ENCODE measurements at regions not wholly inside any gene's neighbourhood (a gene's known extent, or its start where the extent isn't known, plus 50 kb on each side); places are given as distances from the start of the nearest gene placed in this dataset.

DNA sequence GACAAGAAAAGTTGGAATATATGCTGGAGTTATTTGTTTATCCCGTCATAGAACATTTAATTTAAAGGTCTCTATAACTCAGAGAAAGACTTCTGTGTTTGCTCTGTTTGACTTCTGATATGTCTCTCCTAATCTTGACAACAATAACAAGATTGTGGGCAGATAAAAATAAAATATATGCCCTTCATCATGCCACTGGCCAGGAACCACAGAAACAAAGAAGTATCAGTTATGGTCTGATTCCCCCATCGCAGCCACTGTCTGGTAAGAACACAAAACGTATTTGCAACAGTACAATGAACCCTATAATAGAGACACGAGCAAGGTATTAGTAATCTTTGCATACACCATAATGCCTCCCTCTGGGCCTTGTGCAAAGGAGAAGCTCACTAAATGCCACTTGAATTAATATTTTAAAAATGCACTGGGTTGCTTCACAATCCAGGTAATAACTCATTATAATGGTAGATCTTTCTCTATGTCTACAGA is 1498.3 kb downstream of the CDH11 start:
- peaks cover 10% of the 10 kb centered on the region for H3K9me3 Mint-ChIP-seq
- ATAC-seq (ENCODE audit: poor library complexity) (no peak), DNase-seq (no peak)
- TF ChIP-seq, protein P1, sequence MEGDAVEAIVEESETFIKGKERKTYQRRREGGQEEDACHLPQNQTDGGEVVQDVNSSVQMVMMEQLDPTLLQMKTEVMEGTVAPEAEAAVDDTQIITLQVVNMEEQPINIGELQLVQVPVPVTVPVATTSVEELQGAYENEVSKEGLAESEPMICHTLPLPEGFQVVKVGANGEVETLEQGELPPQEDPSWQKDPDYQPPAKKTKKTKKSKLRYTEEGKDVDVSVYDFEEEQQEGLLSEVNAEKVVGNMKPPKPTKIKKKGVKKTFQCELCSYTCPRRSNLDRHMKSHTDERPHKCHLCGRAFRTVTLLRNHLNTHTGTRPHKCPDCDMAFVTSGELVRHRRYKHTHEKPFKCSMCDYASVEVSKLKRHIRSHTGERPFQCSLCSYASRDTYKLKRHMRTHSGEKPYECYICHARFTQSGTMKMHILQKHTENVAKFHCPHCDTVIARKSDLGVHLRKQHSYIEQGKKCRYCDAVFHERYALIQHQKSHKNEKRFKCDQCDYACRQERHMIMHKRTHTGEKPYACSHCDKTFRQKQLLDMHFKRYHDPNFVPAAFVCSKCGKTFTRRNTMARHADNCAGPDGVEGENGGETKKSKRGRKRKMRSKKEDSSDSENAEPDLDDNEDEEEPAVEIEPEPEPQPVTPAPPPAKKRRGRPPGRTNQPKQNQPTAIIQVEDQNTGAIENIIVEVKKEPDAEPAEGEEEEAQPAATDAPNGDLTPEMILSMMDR (IDR thresholded peaks at IDR 0.05), result no peak
- no peaks in the 10 kb centered on the region for H3K4me1 Mint-ChIP-seq (ENCODE audit: low read depth)
- peaks cover 2 to 6% of the 10 kb centered on the region in 2 experiments for H3K9me3 ChIP-seq (ENCODE audit: control insufficient read depth in 1 of 2, insufficient read depth in 1 of 2, low read length in 2 of 2)
- H3K27me3 Mint-ChIP-seq, result no peaks in the 10 kb centered on the region
- H3K4me3 ChIP-seq (ENCODE audit: low read length), result no peak overlapping the region
- no peak overlapping the region for H3K27ac Mint-ChIP-seq
- ChIA-PET POLR2A (no interaction called here), CTCF (no interaction called here)
- no peaks in the 10 kb centered on the region for H3K36me3 Mint-ChIP-seq (ENCODE audit: low read depth)
- intact Hi-C loops (cut with DNase I, micrococcal nuclease), result no loop called here
- H3K4me1 ChIP-seq (ENCODE audit: insufficient read depth, low read length), result no peaks in the 10 kb centered on the region
- no peak overlapping the region for H3K27ac ChIP-seq (ENCODE audit: low read depth in 1 of 2, low read length in 2 of 2)
- no peaks in the 10 kb centered on the region for H3K36me3 ChIP-seq (ENCODE audit: insufficient read depth, low read length)
- no peaks in the 10 kb centered on the region for H3K27me3 ChIP-seq (ENCODE audit: control insufficient read depth in 1 of 2, insufficient read depth in 2 of 2, low read length in 2 of 2)
- H3K4me3 Mint-ChIP-seq, result no peak overlapping the region

DNA sequence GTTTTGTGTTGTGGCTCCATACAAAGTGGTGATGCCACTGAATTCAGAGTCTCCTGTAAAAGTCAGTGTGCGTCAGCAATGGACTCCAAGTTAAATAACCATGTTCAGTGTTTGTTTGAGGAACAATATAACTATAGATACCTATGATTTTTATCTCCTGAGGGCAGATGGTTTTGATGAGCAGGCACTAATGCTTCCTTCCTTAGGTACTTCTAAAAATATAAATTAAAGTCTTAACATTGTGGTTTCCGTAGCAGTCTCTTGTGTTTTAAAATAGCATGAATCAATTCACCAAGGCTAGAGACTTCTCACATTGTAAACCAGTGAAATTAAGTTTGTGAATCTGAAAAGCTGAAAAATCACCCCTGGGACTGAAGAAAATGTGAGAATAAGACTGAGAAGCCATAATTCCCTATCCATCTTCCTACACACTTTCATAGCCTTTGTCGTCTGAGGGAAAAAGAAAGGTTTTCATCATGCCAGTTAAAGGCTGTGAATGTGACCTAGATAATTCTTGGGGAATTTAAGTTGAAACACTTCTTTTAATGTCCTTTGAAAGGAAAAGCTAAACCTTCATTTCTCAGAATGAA is 1502.9 kb downstream of the CDH11 start:
- Histone ChIP-seq H3K4me3 (ENCODE audit: low read length) (no peak overlapping the region), H3K4me1 (ENCODE audit: insufficient read depth, low read length) (no peaks in the 10 kb centered on the region), H3K9me3 (ENCODE audit: control insufficient read depth in 1 of 2, insufficient read depth in 1 of 2, low read length in 2 of 2) (peaks cover 3 to 38% of the 10 kb centered on the region in 2 experiments), H3K36me3 (ENCODE audit: insufficient read depth, low read length) (no peaks in the 10 kb centered on the region), H3K27me3 (ENCODE audit: control insufficient read depth in 1 of 2, insufficient read depth in 2 of 2, low read length in 2 of 2) (no peaks in the 10 kb centered on the region), H3K27ac (ENCODE audit: low read depth in 1 of 2, low read length in 2 of 2) (no peak overlapping the region)
- intact Hi-C loops (cut with DNase I, micrococcal nuclease), result no loop called here
- Mint-ChIP-seq H3K9me3 (peaks cover 7% of the 10 kb centered on the region), H3K27me3 (no peaks in the 10 kb centered on the region), H3K4me3 (no peak overlapping the region), H3K4me1 (ENCODE audit: low read depth) (no peaks in the 10 kb centered on the region), H3K36me3 (ENCODE audit: low read depth) (no peaks in the 10 kb centered on the region), H3K27ac (no peak overlapping the region)
- ChIA-PET CTCF (no interaction called here), POLR2A (no interaction called here)
- DNase-seq (no peak), ATAC-seq (ENCODE audit: poor library complexity) (no peak)
- TF ChIP-seq, protein P1 (IDR thresholded peaks at IDR 0.05), result no peak

DNA sequence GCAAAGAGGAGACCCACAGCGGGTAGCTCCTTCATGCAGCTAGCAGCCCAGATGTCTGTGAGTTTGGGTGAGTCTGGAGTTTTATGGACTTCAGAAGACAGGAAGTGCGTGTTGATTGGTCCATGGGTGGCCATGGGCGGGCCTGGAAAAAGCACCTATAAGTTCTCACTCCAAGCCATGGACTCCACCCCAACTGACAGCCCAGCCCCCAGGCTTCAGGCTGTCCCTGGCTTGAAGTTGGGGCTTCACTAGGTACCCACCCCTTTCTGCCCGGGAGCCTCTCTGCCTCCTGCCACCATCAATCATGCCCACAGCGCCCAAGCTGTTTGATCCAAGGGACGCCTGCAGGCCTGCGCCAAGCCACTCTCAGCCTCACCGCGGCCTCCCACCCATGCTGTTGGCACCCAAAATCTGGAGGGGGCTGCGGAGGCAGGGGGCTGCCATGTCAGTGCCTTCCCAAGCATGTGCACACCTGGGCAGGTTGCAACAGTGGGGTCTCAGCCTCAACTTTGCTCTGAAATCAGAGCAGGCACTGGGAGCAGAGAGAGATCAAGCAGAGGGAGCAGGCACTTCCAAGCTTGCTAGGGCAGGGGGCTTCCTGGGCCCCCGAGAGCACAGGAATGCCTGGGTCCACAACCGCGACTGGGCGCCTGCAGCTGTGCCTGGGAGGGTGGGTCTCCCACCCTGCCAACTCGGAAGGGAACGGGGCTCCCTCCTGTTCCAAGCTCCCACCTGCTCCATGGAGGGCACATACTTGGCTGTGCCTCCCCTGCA is 1503.7 kb downstream of the CDH11 start:
- H3K4me3 Mint-ChIP-seq, result no peak overlapping the region
- H3K9me3 Mint-ChIP-seq, result peaks cover 8% of the 10 kb centered on the region
- Histone ChIP-seq H3K9me3 (ENCODE audit: control insufficient read depth in 1 of 2, insufficient read depth in 1 of 2, low read length in 2 of 2) (peaks cover 3 to 38% of the 10 kb centered on the region in 2 experiments), H3K4me1 (ENCODE audit: insufficient read depth, low read length) (no peaks in the 10 kb centered on the region), H3K36me3 (ENCODE audit: insufficient read depth, low read length) (no peaks in the 10 kb centered on the region), H3K4me3 (ENCODE audit: low read length) (no peak overlapping the region), H3K27me3 (ENCODE audit: control insufficient read depth in 1 of 2, insufficient read depth in 2 of 2, low read length in 2 of 2) (no peaks in the 10 kb centered on the region), H3K27ac (ENCODE audit: low read depth in 1 of 2, low read length in 2 of 2) (no peak overlapping the region)
- H3K4me1 Mint-ChIP-seq (ENCODE audit: low read depth), result no peaks in the 10 kb centered on the region
- CTCF ChIA-PET, result no interaction called here
- H3K27ac Mint-ChIP-seq, result no peak overlapping the region
- TF ChIP-seq, protein P1 (IDR thresholded peaks at IDR 0.05), result no peak
- POLR2A ChIA-PET, result no interaction called here
- no peaks in the 10 kb centered on the region for H3K27me3 Mint-ChIP-seq
- ATAC-seq (ENCODE audit: poor library complexity) (no peak), DNase-seq (no peak)
- intact Hi-C loops (cut with DNase I, micrococcal nuclease), result no loop called here
- H3K36me3 Mint-ChIP-seq (ENCODE audit: low read depth), result no peaks in the 10 kb centered on the region

Measured in CD4-positive, alpha-beta T cell (primary cell).